GM13977 (cell line): ENCODE measurements at regions not wholly inside any gene's neighbourhood (a gene's known extent, or its start where the extent isn't known, plus 50 kb on each side); places are given as distances from the start of the nearest gene placed in this dataset.

ENCODE experiments used
- DNase-seq: peaks from one replicate; pipeline ENCODE4 v3.0.0; 2012; ENCODE audit warnings: low spot score
- CTCF ChIP-seq: IDR thresholded peaks from 2 replicates; pipeline ENCODE4 v1.5.1; 2012; ENCODE audit warnings: mild to moderate bottlenecking, control low read depth; ENCODE audit not compliant: insufficient read depth; ENCODE audit errors: extremely low read depth, missing control alignments
- in situ Hi-C: fragments of 300-500 bp; cut with MboI; formaldehyde crosslinking; loops from one replicate; pipeline ENCODE4 v1.12.0; 2022; ENCODE audit warnings: low sequenced_read_pairs, low pct_unique_long_range_greater_than_20kb, mixed read lengths, inconsistent platforms; ENCODE audit not compliant: unreplicated experiment

- no peak for DNase-seq
- TF ChIP-seq CTCF: no peak
- in situ Hi-C loops: no loop called here
Observed at GRCh38 chrX:112306027-112306426, 223.5 kb upstream of the TRPC5 start.

- no peak for TF ChIP-seq CTCF
- no peak for DNase-seq
- in situ Hi-C loops: no loop called here
Observed at GRCh38 chrX:112279940-112280339, 197.4 kb upstream of the TRPC5 start.

GRCh38 chrX:112270991-112271390, 188.4 kb upstream of the TRPC5 start:
- no peak for DNase-seq
- in situ Hi-C loops: no loop called here
- no peak for TF ChIP-seq CTCF

- no peak for DNase-seq
- TF ChIP-seq CTCF: no peak
- in situ Hi-C loops: no loop called here
Observed at GRCh38 chrX:112266136-112266535, 183.6 kb upstream of the TRPC5 start.

GRCh38 chrX:112259375-112259774, 176.8 kb upstream of the TRPC5 start:
- no peak for DNase-seq
- in situ Hi-C loops: no loop called here
- no peak for TF ChIP-seq CTCF

GRCh38 chrX:112254896-112255295, 172.3 kb upstream of the TRPC5 start:
- DNase-seq: no peak
- no peak for TF ChIP-seq CTCF
- in situ Hi-C loops: no loop called here

- DNase-seq: no peak
- in situ Hi-C loops: no loop called here
- TF ChIP-seq CTCF: no peak
Observed at GRCh38 chrX:112247714-112248113, 165.1 kb upstream of the TRPC5 start.
